Activated naive CD4-positive, alpha-beta T cell treated with anti-CD3 and anti-CD28 coated beads, Interleukin-2, amount 50 U/mL, for 72 hours (primary cell): ENCODE measurements at regions not wholly inside any gene's neighbourhood (a gene's known extent, or its start where the extent isn't known, plus 50 kb on each side); places are given as distances from the start of the nearest gene placed in this dataset.

Source experiments
- ATAC-seq, 2 donors: fragments of 150-1000 bp; cut with Tn5 transposase; 2 replicates each; pipeline ENCODE4 v1.10.0; 2021; ENCODE audit warnings: mild to moderate bottlenecking in 2 of 2, moderate library complexity in 2 of 2
- DNase-seq, 2 donors: peaks; one replicate each; pipeline ENCODE4 v3.0.0; 2021 to 2022; ENCODE audit warnings: low spot score in 2 of 2
- H3K27ac Mint-ChIP-seq, 2 donors: one replicate each; pipeline ENCODE4 v1.8.0; 2022; ENCODE audit warnings: mild to moderate bottlenecking in 2 of 2, mixed read lengths in 2 of 2
- H3K36me3 Mint-ChIP-seq, 2 donors: one replicate each; pipeline ENCODE4 v1.8.0; 2022; ENCODE audit warnings: mixed read lengths in 2 of 2
- H3K9me3 Mint-ChIP-seq, 2 donors: one replicate each; pipeline ENCODE4 v1.8.0; 2022; ENCODE audit warnings: mixed read lengths in 2 of 2

DNA sequence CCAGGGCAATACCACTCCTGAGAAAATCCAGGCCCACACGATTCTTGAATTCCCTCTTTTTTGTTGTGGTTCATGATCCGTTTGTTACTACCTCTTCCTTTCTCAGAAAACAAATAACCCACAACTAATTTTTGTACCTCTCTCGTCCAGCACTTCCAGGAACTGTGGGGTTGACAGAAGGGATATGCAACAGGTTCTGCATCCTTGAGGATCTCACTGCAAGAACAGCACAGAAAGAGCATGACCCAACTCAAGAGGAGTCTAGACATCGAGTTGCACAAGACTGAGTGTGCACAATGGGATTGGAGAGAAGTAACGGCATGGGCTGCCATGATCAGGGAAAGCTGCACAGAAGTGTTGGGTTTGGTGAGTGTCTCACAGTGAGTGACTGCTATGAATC lies 533.3 kb downstream of the SOX2 start:
- DNase-seq, result no peak
- ATAC-seq, result no peak
- peaks cover 0 to 4% of the 10 kb centered on the region in 2 donors for H3K9me3 Mint-ChIP-seq
- H3K36me3 Mint-ChIP-seq, result no peaks in the 10 kb centered on the region
- no peak overlapping the region for H3K27ac Mint-ChIP-seq

DNA sequence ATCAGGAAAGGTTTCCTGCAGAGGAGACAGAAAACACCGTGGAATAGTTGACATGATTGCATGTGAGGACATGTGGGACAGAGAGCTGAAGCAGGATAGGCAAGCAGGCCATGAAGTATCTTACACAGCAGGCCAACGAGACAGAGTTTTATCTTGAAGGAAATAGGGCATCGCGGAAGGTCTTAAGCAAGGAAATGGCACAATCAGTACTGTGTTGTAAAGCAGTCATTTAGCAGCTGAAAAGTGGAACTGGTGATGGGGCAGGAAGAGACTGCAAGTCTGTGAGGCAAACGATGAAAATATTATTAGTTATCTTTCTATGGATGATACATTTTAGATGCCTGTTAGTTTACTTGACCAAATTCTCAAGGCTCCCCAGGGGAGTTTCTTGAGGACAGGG lies 535.1 kb downstream of the SOX2 start:
- Mint-ChIP-seq H3K9me3 (peaks cover 0 to 4% of the 10 kb centered on the region in 2 donors), H3K36me3 (no peaks in the 10 kb centered on the region), H3K27ac (no peak overlapping the region)
- DNase-seq (no peak), ATAC-seq (no peak)

DNA sequence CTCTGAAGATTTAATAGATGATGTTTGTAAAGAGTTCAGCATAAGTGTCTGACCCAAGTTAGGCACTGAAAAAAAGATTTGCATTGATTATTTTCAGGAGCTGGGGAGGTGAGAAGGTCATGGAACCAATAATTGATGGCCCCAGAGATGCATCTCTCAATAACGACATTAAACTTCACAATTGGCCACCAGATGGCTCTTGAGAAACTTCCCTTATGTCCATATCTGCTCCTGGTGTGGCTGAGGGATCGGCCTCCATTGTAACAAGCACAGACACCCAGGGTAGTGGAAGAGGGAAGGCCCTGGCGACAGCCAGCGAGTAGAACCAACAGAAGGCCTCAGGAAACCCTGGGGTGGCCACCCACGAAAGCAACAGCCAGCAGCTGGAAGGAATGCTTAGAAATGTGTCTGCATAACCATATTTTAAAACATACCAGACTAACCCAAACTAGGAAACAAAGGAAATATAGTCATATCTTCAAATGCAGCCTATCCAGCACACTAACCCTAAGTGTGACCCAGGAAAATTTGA lies 536.7 kb downstream of the SOX2 start:
- H3K36me3 Mint-ChIP-seq, result no peaks in the 10 kb centered on the region
- H3K9me3 Mint-ChIP-seq, result peaks cover 0 to 4% of the 10 kb centered on the region in 2 donors
- DNase-seq (no peak), ATAC-seq (no peak)
- H3K27ac Mint-ChIP-seq, result no peak overlapping the region

DNA sequence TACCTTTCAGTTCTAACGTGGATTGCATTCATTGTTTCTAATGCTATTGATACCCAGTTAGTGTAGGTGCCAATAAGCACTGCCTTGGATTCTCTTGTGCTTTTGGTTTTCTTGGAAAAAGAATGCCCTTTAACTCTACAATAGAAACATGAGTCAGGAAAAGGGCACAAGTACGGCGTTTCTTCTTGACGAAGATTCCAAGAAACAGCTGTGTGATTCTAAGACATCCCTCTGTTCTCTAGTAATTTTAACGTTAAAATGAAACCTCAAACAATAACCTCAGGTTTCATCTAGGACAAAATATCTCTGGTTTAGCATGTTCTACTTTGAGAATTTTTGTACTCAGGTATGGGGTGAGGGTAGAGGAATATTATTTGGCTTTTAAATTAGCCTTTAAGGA lies 540.5 kb upstream of the ATP11B start:
- Mint-ChIP-seq H3K9me3 (no peaks in the 10 kb centered on the region), H3K36me3 (no peaks in the 10 kb centered on the region), H3K27ac (no peak overlapping the region)
- no peak for ATAC-seq
- DNase-seq, result no peak

DNA sequence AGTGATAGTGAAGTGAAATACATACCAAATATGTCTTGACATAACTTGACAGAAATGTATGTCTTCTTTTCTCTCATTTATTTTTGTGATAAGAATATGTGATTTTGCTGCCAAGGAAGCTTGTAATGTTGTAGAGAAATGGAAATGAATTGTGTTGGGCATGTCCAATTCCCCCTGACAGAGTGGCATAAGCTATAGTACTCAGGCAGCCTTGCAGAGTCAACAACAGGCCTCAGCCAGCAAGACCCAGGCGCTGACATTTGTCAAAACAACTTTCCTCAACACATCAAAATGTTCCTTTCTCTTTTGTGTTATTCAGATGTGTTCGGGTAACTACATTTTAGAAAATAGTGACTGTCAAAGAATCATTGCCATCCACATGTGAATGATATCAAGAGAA lies 538.1 kb upstream of the ATP11B start:
- H3K36me3 Mint-ChIP-seq, result no peaks in the 10 kb centered on the region
- no peak for DNase-seq
- H3K27ac Mint-ChIP-seq, result no peak overlapping the region
- H3K9me3 Mint-ChIP-seq, result no peaks in the 10 kb centered on the region
- ATAC-seq, result no peak

DNA sequence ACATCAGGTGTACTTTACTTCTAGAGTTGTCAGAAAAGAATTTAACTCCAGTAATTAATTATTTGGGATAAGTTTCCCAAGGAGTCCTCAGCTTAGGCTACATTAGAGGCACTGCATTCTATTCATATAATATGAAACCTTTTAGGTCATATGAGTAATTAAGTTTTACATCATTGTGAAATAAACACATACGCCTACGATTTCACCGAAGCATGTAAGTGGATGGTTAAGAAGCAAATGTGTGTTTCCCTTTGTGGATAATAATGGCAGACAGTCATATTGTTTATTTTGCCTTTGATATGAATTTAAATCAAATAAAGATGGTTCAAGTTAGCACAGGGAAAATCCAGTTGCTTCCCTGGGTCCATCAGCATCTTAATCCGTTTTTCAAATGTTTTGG lies 535.9 kb upstream of the ATP11B start:
- ATAC-seq (no peak), DNase-seq (no peak)
- Mint-ChIP-seq H3K9me3 (peaks cover 0 to 2% of the 10 kb centered on the region in 2 donors), H3K36me3 (no peaks in the 10 kb centered on the region), H3K27ac (no peak overlapping the region)

DNA sequence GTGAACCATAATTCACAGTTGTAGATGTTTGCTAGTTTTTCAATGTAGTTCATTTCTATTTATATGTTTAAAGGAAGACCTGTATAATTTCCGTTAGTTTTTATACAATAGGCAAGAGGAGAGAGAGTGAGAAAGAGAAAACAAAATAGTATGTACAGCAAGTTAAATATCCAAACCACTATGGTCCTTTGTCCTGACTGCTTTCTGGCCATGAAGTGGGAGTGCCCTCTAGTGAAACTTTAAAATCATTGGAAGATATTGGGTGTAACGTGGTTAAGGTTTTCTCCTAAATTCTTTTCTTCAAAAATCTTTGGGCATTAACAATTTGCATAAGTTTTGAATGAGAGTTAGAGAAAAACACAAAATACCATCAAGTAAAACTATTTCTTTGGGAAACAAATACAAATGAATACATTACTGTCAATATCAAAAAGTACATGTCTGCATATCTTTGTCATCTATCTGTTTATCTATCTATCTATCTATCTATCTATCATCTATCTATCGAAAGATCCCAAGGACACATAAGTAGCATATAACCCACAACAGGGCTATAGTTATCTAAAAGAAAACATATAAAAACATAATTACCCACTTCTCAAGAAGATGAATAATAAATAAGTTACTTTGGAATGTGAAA lies 534.6 kb upstream of the ATP11B start:
- no peak for DNase-seq
- peaks cover 0 to 3% of the 10 kb centered on the region in 2 donors for H3K9me3 Mint-ChIP-seq
- H3K36me3 Mint-ChIP-seq, result no peaks in the 10 kb centered on the region
- no peak for ATAC-seq
- H3K27ac Mint-ChIP-seq, result no peak overlapping the region

DNA sequence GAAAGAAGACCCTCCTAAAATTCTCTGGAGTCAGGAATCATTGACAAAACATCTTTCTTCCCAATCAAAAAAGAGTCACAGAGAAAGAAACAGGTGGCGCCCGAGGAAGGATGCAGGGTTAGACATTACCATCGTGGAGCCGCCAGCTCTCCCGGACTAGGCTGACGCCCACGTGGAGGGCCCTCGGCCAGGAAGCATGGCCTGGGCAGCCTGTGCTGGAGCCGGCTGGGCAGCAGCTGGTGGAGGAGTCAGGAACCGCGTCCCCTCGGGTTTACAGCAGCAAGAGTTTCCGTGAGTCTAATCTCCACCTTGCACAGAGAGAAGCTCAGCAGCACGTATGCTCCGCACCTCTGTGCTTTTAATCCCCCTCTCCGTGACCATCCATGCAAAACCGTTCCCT lies 533.7 kb upstream of the ATP11B start:
- H3K36me3 Mint-ChIP-seq, result no peaks in the 10 kb centered on the region
- no peak for ATAC-seq
- DNase-seq, result no peak
- no peak overlapping the region for H3K27ac Mint-ChIP-seq
- H3K9me3 Mint-ChIP-seq, result peaks cover 0 to 3% of the 10 kb centered on the region in 2 donors

DNA sequence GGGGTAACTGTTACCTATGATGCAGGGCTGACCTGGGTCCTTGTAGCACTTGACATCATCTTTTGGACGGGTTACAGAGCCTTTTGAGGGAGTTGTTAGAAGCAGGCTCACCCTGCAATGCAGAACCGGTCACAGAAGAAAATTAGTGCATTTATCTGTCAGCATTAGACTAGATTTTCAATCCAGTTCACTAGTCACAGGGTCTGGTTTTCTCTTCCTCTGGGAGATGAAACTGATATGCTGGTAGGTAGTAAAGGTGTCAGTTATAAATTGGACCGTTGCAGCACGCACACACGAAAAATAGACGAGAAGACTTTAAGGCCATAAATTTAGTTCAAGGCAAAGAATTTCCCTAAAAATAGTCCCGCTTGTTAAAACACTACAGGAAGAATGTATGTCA lies 532.3 kb upstream of the ATP11B start:
- ATAC-seq (no peak), DNase-seq (no peak)
- Mint-ChIP-seq H3K9me3 (peaks cover 0 to 3% of the 10 kb centered on the region in 2 donors), H3K36me3 (no peaks in the 10 kb centered on the region), H3K27ac (no peak overlapping the region)

DNA sequence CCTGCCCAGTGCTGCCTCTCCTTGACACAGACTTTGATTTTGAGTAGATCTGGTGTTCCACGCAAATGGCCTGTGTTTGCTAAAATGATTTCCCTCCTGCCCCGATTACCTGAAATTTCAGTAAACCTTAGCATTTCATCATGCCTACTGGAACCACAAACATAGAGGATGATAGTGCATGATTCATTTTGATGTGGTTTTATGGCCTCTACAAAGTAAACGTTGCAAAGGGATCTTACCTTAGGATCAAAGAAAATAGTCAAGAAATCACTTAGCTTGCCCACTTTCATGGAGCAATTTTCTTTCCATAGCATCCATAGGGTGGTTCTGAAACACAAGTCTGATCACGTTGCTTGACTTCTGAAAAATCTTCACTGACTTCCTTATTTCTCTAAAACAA lies 524.6 kb upstream of the ATP11B start:
- ATAC-seq, result no peak
- Mint-ChIP-seq H3K36me3 (no peaks in the 10 kb centered on the region), H3K27ac (no peak overlapping the region), H3K9me3 (no peaks in the 10 kb centered on the region)
- DNase-seq, result no peak

DNA sequence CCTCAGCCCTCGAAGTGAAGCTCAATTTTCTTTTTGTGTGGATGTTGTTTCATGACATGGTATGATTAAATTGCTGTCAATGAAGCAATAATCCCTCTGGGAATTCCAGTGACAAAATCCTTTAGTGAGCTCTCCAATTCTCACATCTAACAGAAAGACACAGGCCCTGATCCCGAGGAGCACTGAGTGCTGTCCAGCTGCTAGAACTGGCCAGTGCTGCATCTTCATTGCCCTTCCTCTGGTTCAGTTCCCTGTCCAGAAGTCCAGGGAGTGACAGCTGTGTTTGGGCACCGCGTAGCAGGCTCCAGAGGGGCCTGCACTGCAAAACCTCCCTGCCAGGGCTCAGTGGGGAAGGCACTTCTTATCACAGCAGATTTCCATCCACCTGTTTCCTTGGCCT lies 516.8 kb upstream of the ATP11B start:
- peaks cover 0 to 4% of the 10 kb centered on the region in 2 donors for H3K9me3 Mint-ChIP-seq
- ATAC-seq (no peak), DNase-seq (no peak)
- no peak overlapping the region for H3K27ac Mint-ChIP-seq
- no peaks in the 10 kb centered on the region for H3K36me3 Mint-ChIP-seq

DNA sequence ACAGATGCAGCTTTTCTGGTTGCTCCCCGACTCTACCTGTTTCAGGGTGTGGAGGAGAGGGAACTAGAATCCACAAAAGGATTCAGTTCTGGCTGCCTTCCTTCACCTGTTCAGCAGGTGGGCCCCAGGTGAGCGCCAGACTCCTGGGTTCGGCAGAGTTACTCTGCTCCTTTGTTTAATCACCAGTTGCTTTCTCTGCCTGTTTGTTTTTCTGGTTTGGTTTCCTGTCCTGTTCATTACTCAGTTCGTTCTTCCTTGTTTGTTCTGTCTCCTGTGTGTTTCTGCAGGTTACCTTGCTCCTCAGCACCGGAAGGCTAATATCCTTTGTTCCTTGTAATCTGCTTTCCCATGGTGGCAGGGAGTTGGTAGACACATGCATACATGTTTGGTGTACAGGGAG lies 508.5 kb upstream of the ATP11B start:
- Mint-ChIP-seq H3K27ac (no peak overlapping the region), H3K9me3 (peaks cover 0 to 4% of the 10 kb centered on the region in 2 donors), H3K36me3 (no peaks in the 10 kb centered on the region)
- ATAC-seq, result no peak
- DNase-seq, result no peak

DNA sequence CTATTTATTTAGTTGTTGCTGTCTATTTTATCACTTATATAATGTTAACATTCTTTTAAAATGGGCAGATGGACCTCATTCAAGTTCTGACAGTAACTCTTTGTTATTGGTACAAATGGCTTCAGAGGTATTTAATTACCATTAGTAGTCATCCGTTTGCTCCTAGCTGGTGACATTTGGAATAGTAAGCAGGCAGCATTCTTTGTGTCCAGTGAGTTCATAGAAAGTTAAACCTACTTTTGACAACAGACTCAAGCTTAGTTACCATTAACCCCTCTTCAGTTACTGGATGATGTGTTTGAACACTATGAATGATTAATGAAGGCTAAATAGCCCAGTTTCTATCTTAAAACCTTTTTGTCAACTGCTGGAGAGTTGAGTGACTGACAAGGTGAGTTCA lies 500.7 kb upstream of the ATP11B start:
- Mint-ChIP-seq H3K36me3 (no peaks in the 10 kb centered on the region), H3K9me3 (no peaks in the 10 kb centered on the region), H3K27ac (no peak overlapping the region)
- DNase-seq, result no peak
- ATAC-seq, result no peak

DNA sequence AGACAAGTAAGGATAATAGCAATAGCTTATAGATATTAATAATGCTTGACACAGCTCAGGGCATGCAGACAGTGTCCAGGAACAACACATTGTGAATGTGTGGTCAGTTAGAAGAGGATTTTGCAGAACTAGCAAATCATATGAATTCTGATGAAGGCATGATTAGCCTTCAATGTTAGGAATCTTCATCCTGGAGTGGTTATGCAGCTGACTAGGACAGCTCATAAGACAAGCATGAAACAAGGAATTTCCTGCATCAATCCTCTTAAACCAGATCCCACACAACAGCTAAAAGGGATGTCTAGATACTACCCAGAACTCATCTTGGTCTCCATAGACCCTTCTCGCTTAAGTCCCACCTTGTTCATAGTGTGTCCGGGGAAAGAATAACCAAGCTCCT lies 499.0 kb upstream of the ATP11B start:
- no peak for ATAC-seq
- H3K9me3 Mint-ChIP-seq, result no peaks in the 10 kb centered on the region
- no peak overlapping the region for H3K27ac Mint-ChIP-seq

DNA sequence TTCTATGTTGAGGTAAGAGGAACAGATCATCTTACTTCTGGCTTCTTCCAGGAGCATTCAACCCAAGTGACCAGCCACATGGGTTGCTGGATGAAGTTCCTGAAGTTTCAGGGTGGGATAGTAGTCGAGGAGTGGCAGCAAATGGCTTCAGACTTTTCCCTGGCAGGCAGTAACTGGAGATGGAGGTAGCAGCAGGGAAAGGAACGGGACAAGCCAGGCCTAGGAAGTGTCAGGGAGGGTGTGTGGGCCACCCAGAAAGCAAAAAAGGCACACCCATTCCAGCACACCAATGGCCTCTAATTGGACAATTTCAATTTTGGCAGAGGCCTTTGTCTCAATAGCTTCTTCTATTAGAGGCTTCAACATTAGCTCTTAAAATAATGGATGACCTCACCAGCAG lies 498.6 kb upstream of the ATP11B start:
- H3K36me3 Mint-ChIP-seq, result no peaks in the 10 kb centered on the region

More for the DNA sequence above, 499.0 kb upstream of the ATP11B start:
- DNase-seq, result no peak
- no peaks in the 10 kb centered on the region for H3K36me3 Mint-ChIP-seq

DNA sequence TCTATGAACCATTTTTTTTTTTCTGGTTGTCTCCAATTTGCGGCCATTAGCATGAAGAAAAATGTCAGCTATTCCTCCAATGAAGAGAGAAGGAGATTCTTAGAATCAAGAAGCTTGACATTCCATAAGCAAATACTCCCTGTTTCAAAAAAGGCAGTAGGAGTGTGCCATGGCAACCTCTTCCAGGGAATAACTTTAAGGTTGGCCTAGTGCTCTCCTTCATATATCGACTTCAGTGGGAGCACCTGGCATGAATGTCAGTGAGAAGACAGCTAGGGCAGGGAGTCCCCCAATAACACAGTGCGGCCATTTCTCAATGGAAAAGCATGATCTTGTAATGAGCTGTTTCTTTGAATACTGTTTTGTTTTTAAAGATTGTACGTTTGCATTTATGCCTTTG lies 493.0 kb upstream of the ATP11B start:
- no peak for ATAC-seq
- Mint-ChIP-seq H3K36me3 (no peaks in the 10 kb centered on the region), H3K27ac (no peak overlapping the region), H3K9me3 (no peaks in the 10 kb centered on the region)
- DNase-seq, result no peak

More for the DNA sequence above, 498.6 kb upstream of the ATP11B start:
- Mint-ChIP-seq H3K27ac (no peak overlapping the region), H3K9me3 (no peaks in the 10 kb centered on the region)
- ATAC-seq, result no peak
- no peak for DNase-seq

DNA sequence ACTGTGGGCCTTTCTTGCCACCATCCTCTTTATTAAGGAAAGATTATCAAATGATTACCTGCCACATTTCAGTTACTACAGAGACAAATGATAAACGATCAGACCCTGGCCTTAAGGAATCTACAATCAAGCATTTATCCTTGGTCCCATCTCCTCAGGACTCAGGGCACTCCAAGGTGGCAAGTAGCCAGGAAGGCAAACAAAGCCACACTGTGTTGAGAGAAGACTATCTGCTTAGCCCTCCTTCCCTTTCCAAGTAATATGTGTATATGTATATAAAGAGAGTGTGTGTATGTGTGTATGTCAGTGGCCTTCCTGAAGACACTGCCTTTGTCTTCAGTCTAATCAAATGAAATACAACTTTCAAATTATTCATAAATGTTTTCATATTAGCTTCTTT lies 490.1 kb upstream of the ATP11B start:
- ATAC-seq (no peak), DNase-seq (no peak)
- H3K36me3 Mint-ChIP-seq, result no peaks in the 10 kb centered on the region
- H3K27ac Mint-ChIP-seq, result no peak overlapping the region
- H3K9me3 Mint-ChIP-seq, result no peaks in the 10 kb centered on the region

DNA sequence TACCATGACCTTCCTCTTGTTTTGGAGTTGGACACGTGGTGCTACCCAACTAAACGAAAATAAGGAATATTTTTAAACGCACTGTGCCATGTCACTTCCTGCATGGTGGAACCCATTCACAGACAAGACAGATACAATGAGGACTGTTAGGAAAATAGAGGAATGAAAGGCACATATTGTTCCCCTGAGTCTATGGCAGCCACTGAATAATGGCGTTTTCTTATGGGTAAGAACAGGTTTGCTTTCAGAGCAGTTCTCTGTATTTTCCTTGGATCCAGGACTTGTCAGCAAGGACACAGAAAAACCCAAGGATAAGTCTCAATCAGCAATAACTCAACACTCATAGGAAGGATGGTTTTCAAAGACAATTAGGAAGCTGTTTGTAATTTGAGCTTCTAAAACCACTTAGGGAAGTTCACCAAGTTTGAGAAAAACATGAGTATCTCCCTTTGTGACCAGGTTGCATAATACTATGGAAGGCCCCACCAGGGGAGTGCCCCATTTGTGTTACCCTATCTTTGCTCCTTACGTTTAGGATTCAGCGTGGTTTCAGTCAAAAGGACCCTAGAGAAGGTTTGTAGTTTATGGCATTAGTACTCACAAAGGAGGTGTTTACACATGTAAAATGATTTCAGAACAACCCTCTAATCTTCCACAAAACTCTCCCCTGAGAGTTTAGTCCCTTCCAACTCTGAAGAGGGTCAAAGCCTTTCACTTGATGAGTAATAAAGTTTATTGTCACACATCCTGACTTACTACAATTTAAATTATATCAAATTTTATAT lies 487.2 kb upstream of the ATP11B start:
- no peak for ATAC-seq
- no peak for DNase-seq
- Mint-ChIP-seq H3K9me3 (no peaks in the 10 kb centered on the region), H3K36me3 (no peaks in the 10 kb centered on the region), H3K27ac (no peak overlapping the region)
